ENCODE measurements at regions not wholly inside any gene's neighbourhood (a gene's known extent, or its start where the extent isn't known, plus 50 kb on each side); places are given as distances from the start of the nearest gene placed in this dataset.
"Not testable (repeated sequence)": the region's sequence is repeated elsewhere in the genome, so short reads cannot be mapped to it uniquely, and the experiment has no call there.

DNA sequence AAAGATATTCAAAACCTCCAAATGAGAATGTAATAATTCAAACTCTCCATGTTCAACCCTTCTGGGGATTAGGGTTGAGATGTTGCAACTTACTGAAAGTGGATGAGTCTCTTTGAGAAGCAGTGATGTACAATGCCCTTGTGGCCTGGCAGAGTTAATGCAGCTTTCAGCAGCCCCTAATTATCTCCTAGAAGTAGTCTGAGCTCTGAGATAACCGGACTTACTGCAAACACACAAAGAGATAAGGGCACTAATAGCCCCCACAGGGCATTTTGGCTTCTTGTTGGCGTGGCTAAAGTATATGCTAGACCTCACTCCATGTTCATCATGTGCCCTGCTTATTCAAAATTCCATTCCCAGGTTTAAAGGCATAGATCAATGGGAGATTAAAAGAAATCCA lies 404.7 kb downstream of the NEBL start:
- WGBS (ENCODE audit: insufficient coverage, low coverage, low lambda C conversion rate, missing lambda C conversion rate): 15% methylated on average over 2 of the region's 2 CpGs
- Histone ChIP-seq H3K27me3 (no peaks in the 10 kb centered on the region), H3K4me3 (no peak overlapping the region), H3K27ac (no peak overlapping the region), H3K36me3 (no peaks in the 10 kb centered on the region), H3K4me1 (no peaks in the 10 kb centered on the region), H3K9me3 (no peaks in the 10 kb centered on the region)
- ATAC-seq (no peak), DNase-seq (no peak)
- TF ChIP-seq, protein P1, sequence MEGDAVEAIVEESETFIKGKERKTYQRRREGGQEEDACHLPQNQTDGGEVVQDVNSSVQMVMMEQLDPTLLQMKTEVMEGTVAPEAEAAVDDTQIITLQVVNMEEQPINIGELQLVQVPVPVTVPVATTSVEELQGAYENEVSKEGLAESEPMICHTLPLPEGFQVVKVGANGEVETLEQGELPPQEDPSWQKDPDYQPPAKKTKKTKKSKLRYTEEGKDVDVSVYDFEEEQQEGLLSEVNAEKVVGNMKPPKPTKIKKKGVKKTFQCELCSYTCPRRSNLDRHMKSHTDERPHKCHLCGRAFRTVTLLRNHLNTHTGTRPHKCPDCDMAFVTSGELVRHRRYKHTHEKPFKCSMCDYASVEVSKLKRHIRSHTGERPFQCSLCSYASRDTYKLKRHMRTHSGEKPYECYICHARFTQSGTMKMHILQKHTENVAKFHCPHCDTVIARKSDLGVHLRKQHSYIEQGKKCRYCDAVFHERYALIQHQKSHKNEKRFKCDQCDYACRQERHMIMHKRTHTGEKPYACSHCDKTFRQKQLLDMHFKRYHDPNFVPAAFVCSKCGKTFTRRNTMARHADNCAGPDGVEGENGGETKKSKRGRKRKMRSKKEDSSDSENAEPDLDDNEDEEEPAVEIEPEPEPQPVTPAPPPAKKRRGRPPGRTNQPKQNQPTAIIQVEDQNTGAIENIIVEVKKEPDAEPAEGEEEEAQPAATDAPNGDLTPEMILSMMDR (IDR thresholded peaks at IDR 0.05): no peak
- TF ChIP-seq POLR2A (IDR thresholded peaks at IDR 0.05): no peak
- intact Hi-C loops (cut with DNase I): no loop called here

DNA sequence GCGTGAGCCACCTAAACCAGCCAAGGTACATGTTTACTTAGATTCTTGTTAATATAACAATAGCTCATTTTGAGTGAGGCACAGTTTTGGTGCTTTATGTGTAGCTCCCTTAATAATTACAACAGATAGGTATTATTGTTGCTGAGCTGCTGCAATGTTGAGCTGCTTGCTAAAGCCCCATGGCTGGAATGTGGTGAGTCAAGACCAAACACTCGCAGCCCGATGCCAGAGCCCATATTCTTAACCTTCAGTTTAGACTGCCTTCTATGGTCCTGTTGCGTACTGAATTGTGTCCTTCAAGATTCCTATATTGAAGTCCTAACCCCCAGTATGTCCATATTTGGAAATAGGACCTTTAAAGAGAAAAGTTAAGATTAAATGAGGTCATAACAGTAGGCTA lies 407.1 kb downstream of the NEBL start:
- no peak for DNase-seq
- intact Hi-C loops (cut with DNase I): no loop called here
- ATAC-seq: no peak
- H3K27me3 ChIP-seq: no peaks in the 10 kb centered on the region
- H3K36me3 ChIP-seq: no peaks in the 10 kb centered on the region
- TF ChIP-seq, protein P1 (IDR thresholded peaks at IDR 0.05): no peak
- no peak for TF ChIP-seq POLR2A (IDR thresholded peaks at IDR 0.05)
- H3K27ac ChIP-seq: no peak overlapping the region
- H3K9me3 ChIP-seq: no peaks in the 10 kb centered on the region
- no peak overlapping the region for H3K4me3 ChIP-seq
- WGBS (ENCODE audit: insufficient coverage, low coverage, low lambda C conversion rate, missing lambda C conversion rate): 68% methylated on average over 3 of the region's 4 CpGs
- no peaks in the 10 kb centered on the region for H3K4me1 ChIP-seq

DNA sequence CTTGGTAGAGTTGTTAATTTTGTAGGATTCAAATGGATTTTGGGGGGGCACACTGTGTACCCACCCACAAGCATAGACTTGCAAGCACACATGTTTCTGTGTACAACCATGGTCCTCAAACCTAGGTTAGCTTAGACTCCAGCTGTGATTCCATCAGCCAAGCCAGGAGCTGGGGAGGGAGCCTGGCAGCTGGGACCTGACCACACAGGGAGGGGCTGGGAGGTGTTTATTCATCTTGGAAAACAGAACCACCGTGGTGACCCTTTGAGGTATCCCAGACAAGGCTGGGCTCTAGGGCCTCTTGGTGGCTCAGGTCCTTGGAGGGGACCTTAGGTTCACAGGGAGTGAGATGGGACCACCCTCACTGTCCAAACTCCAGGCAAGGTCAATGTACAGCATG lies 410.3 kb downstream of the NEBL start:
- Histone ChIP-seq H3K4me3 (no peak overlapping the region), H3K9me3 (no peaks in the 10 kb centered on the region), H3K27ac (no peak overlapping the region), H3K4me1 (no peaks in the 10 kb centered on the region), H3K36me3 (no peaks in the 10 kb centered on the region), H3K27me3 (no peaks in the 10 kb centered on the region)
- intact Hi-C loops (cut with DNase I): no loop called here
- TF ChIP-seq POLR2A (IDR thresholded peaks at IDR 0.05): no peak
- TF ChIP-seq, protein P1 (IDR thresholded peaks at IDR 0.05): no peak
- no peak for DNase-seq
- ATAC-seq: no peak
- WGBS (ENCODE audit: insufficient coverage, low coverage, low lambda C conversion rate, missing lambda C conversion rate): 0% methylated on average over 1 of the region's 1 CpG

DNA sequence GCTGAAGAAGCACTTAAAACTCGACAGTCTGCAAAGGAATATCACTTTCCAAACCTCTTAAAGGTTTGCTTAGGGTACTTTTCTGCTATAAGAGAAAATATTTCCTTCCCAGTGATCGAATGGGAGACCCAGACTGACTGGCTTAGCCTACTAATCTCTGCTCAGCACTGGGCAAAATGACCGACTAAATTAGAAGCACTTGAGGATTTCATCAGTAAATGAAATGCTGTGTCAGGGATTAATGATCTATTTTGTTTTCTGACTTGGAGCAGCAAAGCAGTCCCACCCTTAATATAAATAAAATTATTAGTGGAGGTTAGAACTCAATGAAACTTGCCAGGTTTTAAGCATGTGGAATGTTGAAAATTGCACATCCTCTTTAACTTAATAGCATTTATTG lies 411.6 kb downstream of the NEBL start:
- ATAC-seq: no peak
- H3K4me3 ChIP-seq: no peak overlapping the region
- no peaks in the 10 kb centered on the region for H3K4me1 ChIP-seq
- H3K9me3 ChIP-seq: no peaks in the 10 kb centered on the region
- no peak overlapping the region for H3K27ac ChIP-seq
- intact Hi-C loops (cut with DNase I): no loop called here
- H3K27me3 ChIP-seq: no peaks in the 10 kb centered on the region
- WGBS (ENCODE audit: insufficient coverage, low coverage, low lambda C conversion rate, missing lambda C conversion rate): 34% methylated on average over 3 of the region's 3 CpGs
- DNase-seq: no peak
- no peak for TF ChIP-seq POLR2A (IDR thresholded peaks at IDR 0.05)
- TF ChIP-seq, protein P1 (IDR thresholded peaks at IDR 0.05): no peak
- H3K36me3 ChIP-seq: no peaks in the 10 kb centered on the region

DNA sequence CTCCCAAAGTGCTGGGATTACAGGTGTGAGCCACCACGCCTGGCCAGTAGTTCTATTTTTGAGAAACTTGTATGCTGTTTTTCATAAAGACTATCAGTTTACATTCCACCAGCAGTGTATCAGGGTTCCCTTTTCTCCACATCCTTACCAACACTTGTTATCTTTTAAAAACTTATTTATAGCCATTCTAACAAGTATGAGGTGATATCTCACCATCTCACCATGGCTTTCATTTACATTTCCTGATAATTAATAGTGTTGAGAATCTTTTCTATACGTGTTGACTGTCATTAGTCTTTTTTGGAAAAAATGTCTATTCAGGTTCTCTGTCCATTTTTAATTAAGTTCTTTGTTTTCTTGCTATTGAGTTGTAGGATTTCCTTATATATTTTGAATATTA lies 416.1 kb downstream of the NEBL start:
- 33% methylated on average over 2 of the region's 2 CpGs for WGBS (ENCODE audit: insufficient coverage, low coverage, low lambda C conversion rate, missing lambda C conversion rate)
- H3K4me3 ChIP-seq: no peak overlapping the region
- no peaks in the 10 kb centered on the region for H3K27me3 ChIP-seq
- intact Hi-C loops (cut with DNase I): no loop called here
- H3K4me1 ChIP-seq: no peaks in the 10 kb centered on the region
- no peaks in the 10 kb centered on the region for H3K9me3 ChIP-seq
- DNase-seq (no peak), ATAC-seq (no peak)
- TF ChIP-seq, protein P1 (IDR thresholded peaks at IDR 0.05): no peak
- TF ChIP-seq POLR2A (IDR thresholded peaks at IDR 0.05): no peak
- no peak overlapping the region for H3K27ac ChIP-seq
- no peaks in the 10 kb centered on the region for H3K36me3 ChIP-seq

DNA sequence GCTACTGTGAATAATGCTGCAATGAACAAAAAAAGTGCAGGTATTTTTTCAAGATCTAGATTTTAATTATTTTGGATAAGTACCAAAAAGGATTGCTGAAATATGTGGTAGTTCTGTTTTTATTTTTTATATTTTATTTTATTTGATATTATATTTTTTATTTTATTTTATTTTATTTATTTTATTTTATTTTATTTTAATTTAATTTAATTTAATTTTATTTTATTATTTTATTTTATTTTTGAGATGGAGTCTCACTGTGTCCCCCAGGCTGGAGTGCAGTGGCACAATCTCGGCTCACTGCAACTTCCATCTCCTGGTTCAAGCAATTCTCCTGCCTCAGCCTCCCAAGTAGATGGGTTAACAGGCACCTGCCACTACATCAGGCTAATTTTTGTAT lies 416.5 kb downstream of the NEBL start:
- ATAC-seq; DNase-seq; H3K4me3 ChIP-seq; H3K36me3 ChIP-seq; H3K4me1 ChIP-seq; H3K27me3 ChIP-seq; H3K9me3 ChIP-seq; intact Hi-C loops (cut with DNase I); H3K27ac ChIP-seq: not testable (repeated sequence)
- WGBS (ENCODE audit: insufficient coverage, low coverage, low lambda C conversion rate, missing lambda C conversion rate): 73% methylated on average over 1 of the region's 1 CpG

All from right lobe of liver (tissue), 6 donors.